ENCODE measurements at regions not wholly inside any gene's neighbourhood (a gene's known extent, or its start where the extent isn't known, plus 50 kb on each side); places are given as distances from the start of the nearest gene placed in this dataset.
"Not testable (repeated sequence)": the region's sequence is repeated elsewhere in the genome, so short reads cannot be mapped to it uniquely, and the experiment has no call there.

GRCh38 chr12:88365403-88365802, 214.9 kb downstream of the KITLG start:
- DNase-seq (ENCODE audit: insufficient read length, low spot score), result no peak
- no peak for FAIRE-seq

GRCh38 chr12:88366101-88366500, 214.2 kb downstream of the KITLG start:
- DNase-seq (ENCODE audit: insufficient read length, low spot score), result no peak
- FAIRE-seq, result no peak

GRCh38 chr12:88367231-88367630, 213.0 kb downstream of the KITLG start:
- FAIRE-seq, result no peak
- DNase-seq (ENCODE audit: insufficient read length, low spot score), result no peak

- not testable (repeated sequence) for FAIRE-seq; DNase-seq (ENCODE audit: insufficient read length, low spot score)
Measured at GRCh38 chr12:88368077-88368476, 212.2 kb downstream of the KITLG start.

- no peak for FAIRE-seq
- no peak for DNase-seq (ENCODE audit: insufficient read length, low spot score)
Measured at GRCh38 chr12:88371416-88372183, 208.7 kb downstream of the KITLG start.

- FAIRE-seq, result no peak
Measured at GRCh38 chr12:88375306-88376305, 204.7 kb downstream of the KITLG start.

GRCh38 chr12:88377973-88378372, 202.3 kb downstream of the KITLG start:
- no peak for DNase-seq (ENCODE audit: insufficient read length, low spot score)
- FAIRE-seq, result no peak

More at GRCh38 chr12:88375306-88376305, 204.7 kb downstream of the KITLG start:
- no peak for DNase-seq (ENCODE audit: insufficient read length, low spot score)

GRCh38 chr12:88381466-88381865, 198.8 kb downstream of the KITLG start:
- DNase-seq (ENCODE audit: insufficient read length, low spot score) (no peak), FAIRE-seq (no peak)

- no peak for FAIRE-seq
- DNase-seq (ENCODE audit: insufficient read length, low spot score), result no peak
Measured at GRCh38 chr12:88383405-88383804, 196.9 kb downstream of the KITLG start.

GRCh38 chr12:88388566-88389540, 191.4 kb downstream of the KITLG start:
- FAIRE-seq (no peak), DNase-seq (ENCODE audit: insufficient read length, low spot score) (no peak)

GRCh38 chr12:88390811-88391210, 189.5 kb downstream of the KITLG start:
- FAIRE-seq, result no peak
- no peak for DNase-seq (ENCODE audit: insufficient read length, low spot score)

GRCh38 chr12:88391556-88391955, 188.7 kb downstream of the KITLG start:
- DNase-seq (ENCODE audit: insufficient read length, low spot score), result no peak
- no peak for FAIRE-seq

GRCh38 chr12:88393017-88393767, 187.1 kb downstream of the KITLG start:
- DNase-seq (ENCODE audit: insufficient read length, low spot score) (no peak), FAIRE-seq (no peak)

GRCh38 chr12:88398031-88398430, 182.2 kb downstream of the KITLG start:
- DNase-seq (ENCODE audit: insufficient read length, low spot score), result no peak
- FAIRE-seq, result no peak

GRCh38 chr12:88399811-88400210, 180.5 kb downstream of the KITLG start:
- FAIRE-seq, result no peak
- DNase-seq (ENCODE audit: insufficient read length, low spot score), result no peak

GRCh38 chr12:88400302-88400701, 180.0 kb downstream of the KITLG start:
- FAIRE-seq, result no peak
- DNase-seq (ENCODE audit: insufficient read length, low spot score), result no peak

GRCh38 chr12:88401155-88401554, 179.1 kb downstream of the KITLG start:
- FAIRE-seq, result no peak

GRCh38 chr12:88406905-88407304, 173.4 kb downstream of the KITLG start:
- DNase-seq (ENCODE audit: insufficient read length, low spot score) (no peak), FAIRE-seq (no peak)

More at GRCh38 chr12:88401155-88401554, 179.1 kb downstream of the KITLG start:
- DNase-seq (ENCODE audit: insufficient read length, low spot score), result no peak

- FAIRE-seq (no peak), DNase-seq (ENCODE audit: insufficient read length, low spot score) (no peak)
Measured at GRCh38 chr12:88408823-88409222, 171.4 kb downstream of the KITLG start.

GRCh38 chr12:88409257-88409656, 171.0 kb downstream of the KITLG start:
- DNase-seq (ENCODE audit: insufficient read length, low spot score), result no peak
- FAIRE-seq, result no peak

Measured in GM19239 (cell line).